ENCODE measurements at regions not wholly inside any gene's neighbourhood (a gene's known extent, or its start where the extent isn't known, plus 50 kb on each side); places are given as distances from the start of the nearest gene placed in this dataset.

DNA sequence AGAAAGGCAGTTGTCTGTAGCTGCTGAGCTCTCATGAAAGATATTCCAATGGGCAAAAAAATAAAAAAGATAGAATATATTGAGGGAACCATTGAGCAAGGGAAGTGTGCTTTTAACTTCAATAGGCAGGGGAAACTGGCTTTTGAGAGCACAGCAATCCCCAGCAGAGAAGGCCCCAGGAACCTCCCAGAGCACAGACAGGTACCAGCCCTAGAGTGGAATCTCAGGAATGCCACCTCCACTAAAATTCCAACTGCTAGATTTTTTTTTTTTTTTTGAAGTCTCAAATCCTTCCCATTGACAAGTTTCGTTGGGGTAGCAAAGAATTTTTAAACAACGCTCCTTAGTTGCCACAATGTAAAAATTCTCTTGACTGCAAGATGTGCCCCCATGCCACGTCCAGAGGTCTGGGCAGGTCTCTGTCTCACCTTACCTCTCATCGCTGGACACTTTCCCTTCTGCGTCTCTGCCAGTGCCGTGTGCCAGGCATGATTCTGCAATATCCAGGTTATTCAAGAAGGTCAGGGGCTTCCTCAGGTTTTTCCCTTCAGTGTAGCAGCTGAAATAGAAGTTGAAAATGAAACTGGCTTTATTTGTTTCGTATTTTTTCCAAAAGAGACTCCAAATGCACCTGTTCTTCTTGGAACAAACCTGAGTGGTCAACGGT, 64.2 kb upstream of the IRX1 start:
- Histone ChIP-seq H3K79me2 (ENCODE audit: insufficient read depth) (no peaks in the 10 kb centered on the region), H2AFZ (ENCODE audit: low read depth) (no peak overlapping the region), H3K27me3 (ENCODE audit: insufficient read depth) (no peaks in the 10 kb centered on the region), H3K4me2 (no peak overlapping the region), H3K4me1 (ENCODE audit: control insufficient read depth in 1 of 2, insufficient read depth in 2 of 2, low read depth in 1 of 2, low read length in 1 of 2) (no peaks in the 10 kb centered on the region), H3K4me3 (ENCODE audit: low read depth in 2 of 2, low read length in 1 of 2) (no peak overlapping the region), H4K20me1 (ENCODE audit: insufficient read depth) (no peaks in the 10 kb centered on the region), H3F3A (replicated peaks; ENCODE audit: insufficient read depth) (no peaks in the 10 kb centered on the region), H3K9ac (no peak overlapping the region), H3K9me2 (no peaks in the 10 kb centered on the region), H3K27ac (ENCODE audit: low read depth in 2 of 2, low read length in 1 of 2) (no peak overlapping the region), H3K36me3 (replicated peaks in 1 of 2; ENCODE audit: control insufficient read depth in 1 of 2, insufficient read depth in 2 of 2, low read length in 1 of 2) (no peaks in the 10 kb centered on the region), H3K9me3 (no peaks in the 10 kb centered on the region)
- TF ChIP-seq ZBTB33 (IDR thresholded peaks at IDR 0.05; ENCODE audit: borderline replicate concordance, low read depth) (no peak), CTCF (IDR thresholded peaks at IDR 0.05) (no peak), TCF12 (IDR thresholded peaks at IDR 0.05) (no peak), YY1 (IDR thresholded peaks at IDR 0.05; ENCODE audit: low read depth) (no peak), FOXJ3 (CRISPR knock-in tag; IDR thresholded peaks at IDR 0.05) (no peak), RFX5 (IDR thresholded peaks at IDR 0.05; ENCODE audit: low read length) (no peak), EZH2phosphoT487 (IDR thresholded peaks at IDR 0.05; ENCODE audit: borderline replicate concordance, low read depth) (no peak), SMC3 (IDR thresholded peaks at IDR 0.05; ENCODE audit: low read depth, low read length) (no peak), MXI1 (IDR thresholded peaks at IDR 0.05; ENCODE audit: low read depth, low read length) (no peak), CHD2 (IDR thresholded peaks at IDR 0.05; ENCODE audit: low read length, partially characterized antibody) (no peak), USF2 (IDR thresholded peaks at IDR 0.05; ENCODE audit: borderline replicate concordance, low read depth, low read length) (no peak), FOXM1 (IDR thresholded peaks at IDR 0.05; ENCODE audit: low read depth) (no peak), RAD21 (IDR thresholded peaks at IDR 0.05; ENCODE audit: low read length) (no peak), MEF2A (IDR thresholded peaks at IDR 0.05; ENCODE audit: borderline replicate concordance, low read depth) (no peak), TEAD4 (IDR thresholded peaks at IDR 0.05; ENCODE audit: borderline replicate concordance, insufficient read depth) (no peak), EP300 (IDR thresholded peaks at IDR 0.05; ENCODE audit: borderline replicate concordance in 1 of 2, low read depth in 1 of 2, low read length in 1 of 2) (no peak), NFIC (IDR thresholded peaks at IDR 0.05; ENCODE audit: borderline replicate concordance) (no peak)
- TF ChIP-seq, protein P1, sequence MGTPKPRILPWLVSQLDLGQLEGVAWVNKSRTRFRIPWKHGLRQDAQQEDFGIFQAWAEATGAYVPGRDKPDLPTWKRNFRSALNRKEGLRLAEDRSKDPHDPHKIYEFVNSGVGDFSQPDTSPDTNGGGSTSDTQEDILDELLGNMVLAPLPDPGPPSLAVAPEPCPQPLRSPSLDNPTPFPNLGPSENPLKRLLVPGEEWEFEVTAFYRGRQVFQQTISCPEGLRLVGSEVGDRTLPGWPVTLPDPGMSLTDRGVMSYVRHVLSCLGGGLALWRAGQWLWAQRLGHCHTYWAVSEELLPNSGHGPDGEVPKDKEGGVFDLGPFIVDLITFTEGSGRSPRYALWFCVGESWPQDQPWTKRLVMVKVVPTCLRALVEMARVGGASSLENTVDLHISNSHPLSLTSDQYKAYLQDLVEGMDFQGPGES (IDR thresholded peaks at IDR 0.05; ENCODE audit: low read depth, low read length): no peak
- TF ChIP-seq, protein P2, sequence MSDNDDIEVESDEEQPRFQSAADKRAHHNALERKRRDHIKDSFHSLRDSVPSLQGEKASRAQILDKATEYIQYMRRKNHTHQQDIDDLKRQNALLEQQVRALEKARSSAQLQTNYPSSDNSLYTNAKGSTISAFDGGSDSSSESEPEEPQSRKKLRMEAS (IDR thresholded peaks at IDR 0.05; ENCODE audit: low read depth): no peak
- ChIA-PET CTCF (no interaction called here), POLR2A (no interaction called here)
- DNase-seq: no peak
- WGBS (ENCODE audit: low lambda C conversion rate): 2% methylated on average over 8 of the region's 8 CpGs
